22Rv1 (cell line): ENCODE measurements at regions not wholly inside any gene's neighbourhood (a gene's known extent, or its start where the extent isn't known, plus 50 kb on each side); places are given as distances from the start of the nearest gene placed in this dataset.

ENCODE experiments used
- H3K27ac ChIP-seq: fragments of 450-650 bp; 2 replicates; pipeline ENCODE4 v1.5.1; 2017
- CTCF ChIP-seq: fragments of 450-650 bp; IDR thresholded peaks from 2 replicates; pipeline ENCODE4 v1.5.1; 2017; ENCODE audit warnings: mild to moderate bottlenecking
- ZFX ChIP-seq: fragments of 450-650 bp; IDR thresholded peaks from 2 replicates; pipeline ENCODE4 v1.6.1; 2017; ENCODE audit warnings: antibody characterized with exemption, borderline replicate concordance

GRCh38 chr3:193895409-193895808, 240.5 kb upstream of the HES1 start:
- H3K27ac ChIP-seq: no peak overlapping the region
- TF ChIP-seq ZFX (no peak), CTCF (no peak)

- TF ChIP-seq CTCF: no peak
- no peak for TF ChIP-seq ZFX
Measured at GRCh38 chr3:193896419-193896818, 239.5 kb upstream of the HES1 start.

GRCh38 chr3:193897288-193897687, 238.7 kb upstream of the HES1 start:
- H3K27ac ChIP-seq: no peak overlapping the region
- TF ChIP-seq ZFX (no peak), CTCF (no peak)

More at GRCh38 chr3:193896419-193896818, 239.5 kb upstream of the HES1 start:
- H3K27ac ChIP-seq: no peak overlapping the region

- no peak overlapping the region for H3K27ac ChIP-seq
- TF ChIP-seq ZFX (no peak), CTCF (no peak)
Measured at GRCh38 chr3:193897731-193898180, 238.2 kb upstream of the HES1 start.

- no peak overlapping the region for H3K27ac ChIP-seq
- TF ChIP-seq ZFX (no peak), CTCF (no peak)
Measured at GRCh38 chr3:193899001-193899400, 236.9 kb upstream of the HES1 start.

GRCh38 chr3:193901007-193901406, 234.9 kb upstream of the HES1 start:
- TF ChIP-seq ZFX (no peak), CTCF (no peak)
- H3K27ac ChIP-seq: no peak overlapping the region

GRCh38 chr3:193902607-193903511, 233.1 kb upstream of the HES1 start:
- TF ChIP-seq CTCF (no peak), ZFX (no peak)
- no peak overlapping the region for H3K27ac ChIP-seq
